GM23338 (cell line): ENCODE measurements at regions not wholly inside any gene's neighbourhood (a gene's known extent, or its start where the extent isn't known, plus 50 kb on each side); places are given as distances from the start of the nearest gene placed in this dataset.
A peak's percentile ranks its signal among the peaks of the same experiment; 100 is the strongest.

ENCODE experiments used
- ATAC-seq: fragments of 200-7000 bp; cut with Tn5 transposase; 3 replicates; pipeline ENCODE4 v1.9.1; 2020
- DNase-seq: peaks from one replicate; pipeline ENCODE4 v3.0.0-alpha.2; 2015; ENCODE audit warnings: low spot score
- H2AFZ ChIP-seq: fragments of 200-600 bp; sonication (generic); 2 replicates; pipeline ENCODE4 v1.8.0; 2016; ENCODE audit warnings: antibody characterized with exemption, mild to moderate bottlenecking, moderate library complexity
- H3F3A ChIP-seq: fragments of 200-600 bp; sonication (generic); replicated peaks from 2 replicates; pipeline ENCODE4 v1.8.0; 2017; ENCODE audit warnings: antibody characterized with exemption, mixed run types, low read depth
- H3K27ac ChIP-seq: fragments of 200-600 bp; sonication (generic); 2 replicates; pipeline ENCODE4 v1.6.1; 2016; ENCODE audit warnings: low read depth
- H3K27me3 ChIP-seq: fragments of 200-600 bp; sonication (generic); 2 replicates; pipeline ENCODE4 v1.8.0; 2016; ENCODE audit warnings: mild to moderate bottlenecking, mixed run types, moderate library complexity; ENCODE audit not compliant: insufficient read depth
- H3K36me3 ChIP-seq: fragments of 200-600 bp; sonication (generic); 2 replicates; pipeline ENCODE4 v1.8.0; 2016; ENCODE audit warnings: mild to moderate bottlenecking; ENCODE audit not compliant: insufficient read depth
- H3K4me1 ChIP-seq: fragments of 200-600 bp; sonication (generic); 2 replicates; pipeline ENCODE4 v1.8.0; 2016; ENCODE audit warnings: mild to moderate bottlenecking, moderate library complexity; ENCODE audit not compliant: insufficient read depth
- H3K4me2 ChIP-seq: fragments of 200-600 bp; sonication (generic); 2 replicates; pipeline ENCODE4 v1.7.1; 2017; ENCODE audit warnings: mixed run types
- H3K4me3 ChIP-seq: fragments of 200-600 bp; sonication (generic); 2 replicates; pipeline ENCODE4 v1.6.1; 2016; ENCODE audit warnings: mixed run types
- H3K79me2 ChIP-seq: fragments of 200-600 bp; sonication (generic); replicated peaks from 2 replicates; pipeline ENCODE4 v1.8.0; 2017; ENCODE audit warnings: mild to moderate bottlenecking; ENCODE audit not compliant: insufficient read depth
- H3K9me2 ChIP-seq: fragments of 200-600 bp; sonication (generic); 2 replicates; pipeline ENCODE4 v1.8.0; 2017; ENCODE audit not compliant: insufficient read depth
- H4K20me1 ChIP-seq: fragments of 200-600 bp; sonication (generic); replicated peaks from 2 replicates; pipeline ENCODE4 v1.8.0; 2017; ENCODE audit warnings: mild to moderate bottlenecking; ENCODE audit not compliant: insufficient read depth
- H3K27ac Mint-ChIP-seq: 2 replicates; pipeline ENCODE4 v1.8.0; 2020; ENCODE audit warnings: inconsistent platforms, mild to moderate bottlenecking, moderate library complexity, mixed read lengths
- H3K27me3 Mint-ChIP-seq: 3 replicates; pipeline ENCODE4 v1.8.0; 2022; ENCODE audit warnings: low read depth, mild to moderate bottlenecking, moderate library complexity, mixed read lengths, inconsistent platforms; ENCODE audit not compliant: insufficient read depth, poor library complexity
- H3K36me3 Mint-ChIP-seq: 3 replicates; pipeline ENCODE4 v1.8.0; 2021; ENCODE audit warnings: low read depth, mild to moderate bottlenecking, inconsistent platforms, moderate library complexity, mixed read lengths
- H3K4me1 Mint-ChIP-seq: 3 replicates; pipeline ENCODE4 v1.8.0; 2020; ENCODE audit warnings: mild to moderate bottlenecking, inconsistent platforms, mixed read lengths
- H3K4me3 Mint-ChIP-seq: 3 replicates; pipeline ENCODE4 v1.8.0; 2021; ENCODE audit warnings: moderate library complexity, mild to moderate bottlenecking, inconsistent platforms, mixed read lengths
- H3K9me3 Mint-ChIP-seq: 3 replicates; pipeline ENCODE4 v1.8.0; 2020; ENCODE audit warnings: moderate library complexity, mild to moderate bottlenecking, inconsistent platforms, mixed read lengths
- CREB1 ChIP-seq: fragments of 250-450 bp; sonication (Bioruptor Pico); IDR thresholded peaks from 2 replicates; pipeline ENCODE4 v1.5.0; 2020; ENCODE audit warnings: low read depth, mild to moderate bottlenecking, moderate library complexity
- JUNB ChIP-seq: IDR thresholded peaks from one replicate; pipeline ENCODE4 v1.6.1; 2016; ENCODE audit warnings: antibody characterized with exemption; ENCODE audit not compliant: unreplicated experiment
- STAT1 ChIP-seq: IDR thresholded peaks from one replicate; pipeline ENCODE4 v1.6.1; 2016; ENCODE audit warnings: antibody characterized with exemption; ENCODE audit not compliant: unreplicated experiment
- ZNF462 ChIP-seq: fragments of 250-450 bp; sonication (Bioruptor Pico); IDR thresholded peaks from 2 replicates; pipeline ENCODE4 v1.5.0; 2020; ENCODE audit warnings: mild to moderate bottlenecking, moderate library complexity
- TF ChIP-seq, protein P1 (sequence below): IDR thresholded peaks from one replicate; pipeline ENCODE4 v1.6.1; 2018; ENCODE audit warnings: antibody characterized with exemption; ENCODE audit not compliant: unreplicated experiment

GRCh38 chr13:73995736-73996135 lies 138.5 kb downstream of the KLF12 start (continued):
- TF ChIP-seq ZNF462 (no peak), CREB1 (CRISPR knock-in tag) (no peak), STAT1 (no peak)
- TF ChIP-seq, protein P1, sequence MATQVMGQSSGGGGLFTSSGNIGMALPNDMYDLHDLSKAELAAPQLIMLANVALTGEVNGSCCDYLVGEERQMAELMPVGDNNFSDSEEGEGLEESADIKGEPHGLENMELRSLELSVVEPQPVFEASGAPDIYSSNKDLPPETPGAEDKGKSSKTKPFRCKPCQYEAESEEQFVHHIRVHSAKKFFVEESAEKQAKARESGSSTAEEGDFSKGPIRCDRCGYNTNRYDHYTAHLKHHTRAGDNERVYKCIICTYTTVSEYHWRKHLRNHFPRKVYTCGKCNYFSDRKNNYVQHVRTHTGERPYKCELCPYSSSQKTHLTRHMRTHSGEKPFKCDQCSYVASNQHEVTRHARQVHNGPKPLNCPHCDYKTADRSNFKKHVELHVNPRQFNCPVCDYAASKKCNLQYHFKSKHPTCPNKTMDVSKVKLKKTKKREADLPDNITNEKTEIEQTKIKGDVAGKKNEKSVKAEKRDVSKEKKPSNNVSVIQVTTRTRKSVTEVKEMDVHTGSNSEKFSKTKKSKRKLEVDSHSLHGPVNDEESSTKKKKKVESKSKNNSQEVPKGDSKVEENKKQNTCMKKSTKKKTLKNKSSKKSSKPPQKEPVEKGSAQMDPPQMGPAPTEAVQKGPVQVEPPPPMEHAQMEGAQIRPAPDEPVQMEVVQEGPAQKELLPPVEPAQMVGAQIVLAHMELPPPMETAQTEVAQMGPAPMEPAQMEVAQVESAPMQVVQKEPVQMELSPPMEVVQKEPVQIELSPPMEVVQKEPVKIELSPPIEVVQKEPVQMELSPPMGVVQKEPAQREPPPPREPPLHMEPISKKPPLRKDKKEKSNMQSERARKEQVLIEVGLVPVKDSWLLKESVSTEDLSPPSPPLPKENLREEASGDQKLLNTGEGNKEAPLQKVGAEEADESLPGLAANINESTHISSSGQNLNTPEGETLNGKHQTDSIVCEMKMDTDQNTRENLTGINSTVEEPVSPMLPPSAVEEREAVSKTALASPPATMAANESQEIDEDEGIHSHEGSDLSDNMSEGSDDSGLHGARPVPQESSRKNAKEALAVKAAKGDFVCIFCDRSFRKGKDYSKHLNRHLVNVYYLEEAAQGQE, result no peak

DNA sequence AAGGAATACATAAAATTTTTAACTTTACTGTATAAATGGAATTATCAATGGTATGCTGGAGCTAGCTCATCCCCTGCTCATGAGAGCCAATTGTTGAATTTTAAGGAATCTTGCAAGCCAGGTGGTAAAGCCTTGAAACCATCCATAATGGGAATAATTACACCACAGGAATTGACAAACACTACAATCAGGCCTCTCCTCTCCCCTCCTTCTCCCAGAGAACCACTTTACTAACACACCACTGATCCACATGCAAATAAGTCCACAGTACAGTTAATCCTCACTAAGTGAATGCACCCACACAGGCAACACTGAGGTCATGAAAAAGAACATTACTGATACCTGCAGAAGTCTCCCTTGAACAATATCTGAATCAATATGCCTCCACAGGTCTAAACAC lies 140.5 kb downstream of the KLF12 start:
- peak overlapping the region; percentile 39 for H3K27ac Mint-ChIP-seq
- no peak overlapping the region for H3K27ac ChIP-seq

More for the DNA sequence above, 140.5 kb downstream of the KLF12 start:
- Histone ChIP-seq H3K4me2 (no peak overlapping the region), H3K4me1 (peaks cover 10% of the 10 kb centered on the region; the same call in 1 of the 2 replicates), H3K4me3 (no peak overlapping the region), H3K79me2 (no peaks in the 10 kb centered on the region), H3F3A (no peaks in the 10 kb centered on the region), H3K9me2 (no peaks in the 10 kb centered on the region), H2AFZ (no peak overlapping the region), H4K20me1 (no peaks in the 10 kb centered on the region), H3K36me3 (no peaks in the 10 kb centered on the region), H3K27me3 (no peaks in the 10 kb centered on the region)
- H3K9me3 Mint-ChIP-seq, result no peaks in the 10 kb centered on the region
- H3K4me3 Mint-ChIP-seq, result no peak overlapping the region
- DNase-seq, result no peak
- no peak for TF ChIP-seq JUNB
- peak; percentile 41; the same call in 2 of the 3 replicates for ATAC-seq
- peaks cover 2% of the 10 kb centered on the region for H3K27me3 Mint-ChIP-seq
- H3K4me1 Mint-ChIP-seq, result peaks cover 39% of the 10 kb centered on the region
- no peaks in the 10 kb centered on the region; the same call in 2 of the 3 replicates for H3K36me3 Mint-ChIP-seq
